HEK293 (cell line): ENCODE measurements at regions not wholly inside any gene's neighbourhood (a gene's known extent, or its start where the extent isn't known, plus 50 kb on each side); places are given as distances from the start of the nearest gene placed in this dataset.

Experiments used
- CTCF ChIA-PET: fragments of 350-600 bp; formaldehyde crosslinking; extraction: SDS; loops from one replicate; lab custom pipeline; 2021; ENCODE audit warnings: antibody characterized with exemption; lab: Yijun Ruan, JAX
- POLR2A ChIA-PET: fragments of 300-600 bp; formaldehyde crosslinking; extraction: SDS; loops from one replicate; lab custom pipeline; 2020; ENCODE audit warnings: antibody characterized with exemption, inconsistent platforms; lab: Yijun Ruan, JAX
- H3K27ac ChIP-seq: fragments of 200-500 bp; sonication (Bioruptor generic); 2 replicates; pipeline ENCODE4 v1.5.1; 2014; ENCODE audit warnings: low read depth, low read length, control low read depth, inconsistent platforms; ENCODE audit errors: extremely low read depth
- H3K36me3 ChIP-seq, 2 experiments: fragments of 200-500 bp in 1 of 2; sonication (Bioruptor generic) in 1 of 2; 1 replicate in 1 of 2; 2 replicates in 1 of 2; pipeline ENCODE4 v1.5.1; 2014 to 2017; ENCODE audit warnings: inconsistent platforms in 2 of 2, low read length in 2 of 2; ENCODE audit not compliant: control insufficient read depth in 2 of 2, insufficient read depth in 1 of 2
- H3K4me1 ChIP-seq: fragments of 200-500 bp; sonication (Bioruptor generic); 2 replicates; pipeline ENCODE4 v1.5.1; 2014; ENCODE audit warnings: mild to moderate bottlenecking, low read length, inconsistent platforms; ENCODE audit not compliant: control insufficient read depth, insufficient read depth
- H3K4me3 ChIP-seq: 2 replicates; pipeline ENCODE4 v1.5.1; 2011; ENCODE audit warnings: low read depth, mild to moderate bottlenecking, control low read depth, low read length, moderate library complexity
- H3K9me3 ChIP-seq: fragments of 200-500 bp; sonication (Bioruptor generic); 2 replicates; pipeline ENCODE4 v1.5.1; 2014; ENCODE audit warnings: low read depth, low read length, inconsistent platforms; ENCODE audit not compliant: control insufficient read depth, insufficient read depth
- ATF2 ChIP-seq: fragments of 450-650 bp; formaldehyde crosslinking; IDR thresholded peaks from 2 replicates; pipeline ENCODE4 v1.5.1; 2016; ENCODE audit warnings: missing biosample characterization, missing genetic modification characterization, low read depth
- MEIS1 ChIP-seq: sonication (generic); formaldehyde crosslinking; IDR thresholded peaks from 2 replicates; pipeline ENCODE4 v1.8.1; 2022; ENCODE audit warnings: missing genetic modification reagents, mild to moderate bottlenecking, borderline replicate concordance
- OSR2 ChIP-seq: fragments of 450-650 bp; formaldehyde crosslinking; IDR thresholded peaks from 2 replicates; pipeline ENCODE4 v1.5.1; 2016; ENCODE audit warnings: missing biosample characterization, missing genetic modification characterization
- SCRT2 ChIP-seq: fragments of 450-650 bp; formaldehyde crosslinking; IDR thresholded peaks from 2 replicates; pipeline ENCODE4 v1.5.1; 2016; ENCODE audit warnings: missing biosample characterization, missing genetic modification characterization
- SETDB1 ChIP-seq: IDR thresholded peaks from one replicate; pipeline ENCODE4 v1.6.1; 2017; ENCODE audit warnings: mild to moderate bottlenecking, low read length, moderate library complexity, mixed read lengths; ENCODE audit not compliant: insufficient read length
- ZIC2 ChIP-seq: fragments of 450-650 bp; formaldehyde crosslinking; IDR thresholded peaks from 2 replicates; pipeline ENCODE4 v1.5.1; 2016; ENCODE audit warnings: missing biosample characterization, missing genetic modification characterization
- ZNF221 ChIP-seq: fragments of 450-650 bp; formaldehyde crosslinking; IDR thresholded peaks from 2 replicates; pipeline ENCODE4 v1.5.1; 2017; ENCODE audit warnings: missing biosample characterization, missing genetic modification characterization, borderline replicate concordance
- ZNF416 ChIP-seq: fragments of 450-650 bp; formaldehyde crosslinking; IDR thresholded peaks from 2 replicates; pipeline ENCODE4 v1.5.1; 2016; ENCODE audit warnings: missing biosample characterization, missing genetic modification characterization
- ZNF423 ChIP-seq: fragments of 450-650 bp; formaldehyde crosslinking; IDR thresholded peaks from 2 replicates; pipeline ENCODE4 v1.5.1; 2016; ENCODE audit warnings: missing biosample characterization, missing genetic modification characterization
- ZNF521 ChIP-seq: fragments of 450-650 bp; formaldehyde crosslinking; IDR thresholded peaks from 2 replicates; pipeline ENCODE4 v1.5.1; 2017; ENCODE audit warnings: missing biosample characterization, mild to moderate bottlenecking, missing genetic modification characterization
- ZNF626 ChIP-seq: fragments of 450-650 bp; sonication (Bioruptor Pico); formaldehyde crosslinking; IDR thresholded peaks from 2 replicates; pipeline ENCODE4 v1.5.1; 2018; ENCODE audit warnings: missing biosample characterization, missing genetic modification characterization, inconsistent platforms
- ZNF658 ChIP-seq: fragments of 450-650 bp; formaldehyde crosslinking; IDR thresholded peaks from 2 replicates; pipeline ENCODE4; 2016; ENCODE audit warnings: missing biosample characterization, missing genetic modification characterization
- ZNF791 ChIP-seq: fragments of 450-650 bp; formaldehyde crosslinking; IDR thresholded peaks from 2 replicates; pipeline ENCODE4 v1.5.1; 2016; ENCODE audit warnings: missing biosample characterization, missing genetic modification characterization
- ZSCAN23 ChIP-seq: fragments of 450-650 bp; formaldehyde crosslinking; IDR thresholded peaks from 2 replicates; pipeline ENCODE4 v1.5.1; 2016; ENCODE audit warnings: missing biosample characterization, missing genetic modification characterization
- ZSCAN30 ChIP-seq: fragments of 450-650 bp; IDR thresholded peaks from 2 replicates; pipeline ENCODE4 v1.5.1; 2018; ENCODE audit warnings: missing biosample characterization, mild to moderate bottlenecking, missing genetic modification characterization, moderate library complexity
- TF ChIP-seq, protein P1 (sequence below): fragments of 450-650 bp; formaldehyde crosslinking; IDR thresholded peaks from 2 replicates; pipeline ENCODE4 v1.5.1; 2016; ENCODE audit warnings: missing biosample characterization, missing genetic modification characterization, low read depth
- TF ChIP-seq, protein P2 (sequence below): fragments of 450-650 bp; formaldehyde crosslinking; IDR thresholded peaks from 2 replicates; pipeline ENCODE4 v1.5.1; 2016; ENCODE audit warnings: missing biosample characterization, missing genetic modification characterization
- TF ChIP-seq, protein P3 (sequence below): fragments of 450-650 bp; formaldehyde crosslinking; IDR thresholded peaks from 2 replicates; pipeline ENCODE4 v1.5.1; 2017; ENCODE audit warnings: missing biosample characterization, missing genetic modification characterization

DNA sequence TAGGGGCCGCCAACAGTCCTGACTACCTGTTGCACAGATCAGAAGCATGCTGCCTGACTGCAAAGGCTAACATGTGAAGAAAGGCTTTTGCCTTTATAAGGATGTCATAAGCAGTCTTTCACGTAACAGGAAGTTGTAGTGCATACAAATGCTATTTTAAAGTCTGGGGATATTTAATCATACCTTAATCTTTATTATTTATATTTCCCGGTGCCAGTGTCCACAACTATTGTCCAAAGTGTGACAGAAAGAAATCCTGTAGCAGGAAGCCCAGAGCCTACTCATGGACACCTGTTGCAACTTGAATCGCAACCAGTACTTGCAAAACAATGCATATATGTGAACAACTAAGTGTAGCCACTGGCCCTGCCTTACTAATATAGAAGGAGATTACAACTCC lies 235.8 kb downstream of the ALDH8A1 start:
- no peak for TF ChIP-seq SETDB1
- TF ChIP-seq, protein P1, sequence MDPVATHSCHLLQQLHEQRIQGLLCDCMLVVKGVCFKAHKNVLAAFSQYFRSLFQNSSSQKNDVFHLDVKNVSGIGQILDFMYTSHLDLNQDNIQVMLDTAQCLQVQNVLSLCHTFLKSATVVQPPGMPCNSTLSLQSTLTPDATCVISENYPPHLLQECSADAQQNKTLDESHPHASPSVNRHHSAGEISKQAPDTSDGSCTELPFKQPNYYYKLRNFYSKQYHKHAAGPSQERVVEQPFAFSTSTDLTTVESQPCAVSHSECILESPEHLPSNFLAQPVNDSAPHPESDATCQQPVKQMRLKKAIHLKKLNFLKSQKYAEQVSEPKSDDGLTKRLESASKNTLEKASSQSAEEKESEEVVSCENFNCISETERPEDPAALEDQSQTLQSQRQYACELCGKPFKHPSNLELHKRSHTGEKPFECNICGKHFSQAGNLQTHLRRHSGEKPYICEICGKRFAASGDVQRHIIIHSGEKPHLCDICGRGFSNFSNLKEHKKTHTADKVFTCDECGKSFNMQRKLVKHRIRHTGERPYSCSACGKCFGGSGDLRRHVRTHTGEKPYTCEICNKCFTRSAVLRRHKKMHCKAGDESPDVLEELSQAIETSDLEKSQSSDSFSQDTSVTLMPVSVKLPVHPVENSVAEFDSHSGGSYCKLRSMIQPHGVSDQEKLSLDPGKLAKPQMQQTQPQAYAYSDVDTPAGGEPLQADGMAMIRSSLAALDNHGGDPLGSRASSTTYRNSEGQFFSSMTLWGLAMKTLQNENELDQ (tag by site-specific recombination) = no peak
- peak; percentile 81 for TF ChIP-seq SCRT2 (tag by site-specific recombination)
- TF ChIP-seq OSR2 (tag by site-specific recombination) = no peak
- TF ChIP-seq ZNF521 (tag by site-specific recombination) = no peak
- no peak for TF ChIP-seq ZNF423
- Histone ChIP-seq H3K4me3 (no peak overlapping the region), H3K9me3 (no peaks in the 10 kb centered on the region), H3K27ac (no peak overlapping the region), H3K36me3 (no peaks in the 10 kb centered on the region), H3K4me1 (no peaks in the 10 kb centered on the region)
- ChIA-PET CTCF (no interaction called here), POLR2A (no interaction called here)

DNA sequence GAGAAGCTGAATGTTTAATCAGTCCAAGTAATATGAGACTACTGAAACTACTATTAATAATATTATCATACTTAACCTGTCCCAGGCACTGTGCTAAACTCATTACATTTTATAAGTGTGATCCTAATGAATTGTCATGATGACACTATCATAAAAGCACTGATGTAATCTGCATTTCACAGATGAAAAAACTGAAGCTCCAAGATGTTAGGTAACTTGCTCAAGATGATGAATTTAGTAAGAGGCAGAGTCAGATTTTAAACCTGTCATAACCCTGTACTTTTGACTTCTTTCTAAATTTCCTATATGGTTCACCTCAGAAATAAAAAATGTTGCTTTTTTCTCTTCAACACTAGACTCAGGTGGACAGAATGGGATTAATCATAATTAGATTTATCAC lies 237.6 kb downstream of the ALDH8A1 start:
- Histone ChIP-seq H3K4me1 (peaks cover under 1% of the 10 kb centered on the region; the same call in 1 of the 2 replicates), H3K4me3 (no peak overlapping the region), H3K27ac (no peak overlapping the region), H3K36me3 (no peaks in the 10 kb centered on the region), H3K9me3 (no peaks in the 10 kb centered on the region)
- ChIA-PET POLR2A (no interaction called here), CTCF (interaction anchor here (0.7 to 1.1 kb wide), 2 partner anchors 654 to 789 kb away, joined by 3 to 5 read pairs; no protein-coding TSS in a partner anchor)
- no peak for TF ChIP-seq ZNF221 (tag by site-specific recombination)
- TF ChIP-seq, protein P2, sequence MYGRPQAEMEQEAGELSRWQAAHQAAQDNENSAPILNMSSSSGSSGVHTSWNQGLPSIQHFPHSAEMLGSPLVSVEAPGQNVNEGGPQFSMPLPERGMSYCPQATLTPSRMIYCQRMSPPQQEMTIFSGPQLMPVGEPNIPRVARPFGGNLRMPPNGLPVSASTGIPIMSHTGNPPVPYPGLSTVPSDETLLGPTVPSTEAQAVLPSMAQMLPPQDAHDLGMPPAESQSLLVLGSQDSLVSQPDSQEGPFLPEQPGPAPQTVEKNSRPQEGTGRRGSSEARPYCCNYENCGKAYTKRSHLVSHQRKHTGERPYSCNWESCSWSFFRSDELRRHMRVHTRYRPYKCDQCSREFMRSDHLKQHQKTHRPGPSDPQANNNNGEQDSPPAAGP (tag by site-specific recombination) = no peak
- TF ChIP-seq ZNF658 (tag by site-specific recombination) = no peak
- no peak for TF ChIP-seq ZNF791 (tag by site-specific recombination)

- no peak overlapping the region for H3K27ac ChIP-seq
- H3K4me3 ChIP-seq = no peak overlapping the region
- H3K9me3 ChIP-seq = no peaks in the 10 kb centered on the region
- no peaks in the 10 kb centered on the region for H3K36me3 ChIP-seq
- TF ChIP-seq ZIC2 = no peak
- no peak for TF ChIP-seq ATF2 (tag by site-specific recombination)
- TF ChIP-seq ZSCAN23 = no peak
- TF ChIP-seq, protein P3, sequence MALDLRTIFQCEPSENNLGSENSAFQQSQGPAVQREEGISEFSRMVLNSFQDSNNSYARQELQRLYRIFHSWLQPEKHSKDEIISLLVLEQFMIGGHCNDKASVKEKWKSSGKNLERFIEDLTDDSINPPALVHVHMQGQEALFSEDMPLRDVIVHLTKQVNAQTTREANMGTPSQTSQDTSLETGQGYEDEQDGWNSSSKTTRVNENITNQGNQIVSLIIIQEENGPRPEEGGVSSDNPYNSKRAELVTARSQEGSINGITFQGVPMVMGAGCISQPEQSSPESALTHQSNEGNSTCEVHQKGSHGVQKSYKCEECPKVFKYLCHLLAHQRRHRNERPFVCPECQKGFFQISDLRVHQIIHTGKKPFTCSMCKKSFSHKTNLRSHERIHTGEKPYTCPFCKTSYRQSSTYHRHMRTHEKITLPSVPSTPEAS (tag by site-specific recombination) = no peak
- TF ChIP-seq MEIS1 (CRISPR knock-in tag) = no peak
- TF ChIP-seq ZNF626 (tag by site-specific recombination) = no peak
- TF ChIP-seq ZSCAN30 (tag by site-specific recombination) = no peak
- no peak for TF ChIP-seq ZNF416
- TF ChIP-seq, all 188 proteins: peak for 0
- H3K4me1 ChIP-seq = peaks cover 6% of the 10 kb centered on the region; the same call in 1 of the 2 replicates
- CTCF ChIA-PET = interaction anchor here (0.6 kb wide), 1 partner anchor 724 kb away, joined by 4 read pairs; no protein-coding TSS in a partner anchor
- POLR2A ChIA-PET = no interaction called here
Measured at GRCh38 chr6:134708079-134708478, 241.8 kb downstream of the ALDH8A1 start.
